GM18507 (cell line): ENCODE measurements at regions not wholly inside any gene's neighbourhood (a gene's known extent, or its start where the extent isn't known, plus 50 kb on each side); places are given as distances from the start of the nearest gene placed in this dataset.
A peak's percentile ranks its signal among the peaks of the same experiment; 100 is the strongest.

Experiments used
- DNase-seq: peaks from one replicate; pipeline ENCODE4 v3.0.0; 2011; ENCODE audit warnings: low read depth; ENCODE audit not compliant: insufficient read length; ENCODE audit errors: extremely low spot score
- FAIRE-seq: peaks from 2 replicates; lab custom pipeline; 2011; peaks lifted over from hg19 to GRCh38; lab: Jason Lieb, UNC

- DNase-seq (no peak), FAIRE-seq (no peak)
Observed at GRCh38 chr17:73956169-73956568, 247.3 kb upstream of the RPL38 start.

GRCh38 chr17:73956595-73957465 is 246.6 kb upstream of the RPL38 start:
- FAIRE-seq: no peak
- DNase-seq: peak; percentile 23

GRCh38 chr17:73957564-73957963 is 245.9 kb upstream of the RPL38 start:
- FAIRE-seq (no peak), DNase-seq (no peak)

GRCh38 chr17:73958453-73958852 is 245.0 kb upstream of the RPL38 start:
- DNase-seq: no peak
- no peak for FAIRE-seq

GRCh38 chr17:73960469-73960868 is 243.0 kb upstream of the RPL38 start:
- no peak for DNase-seq
- FAIRE-seq: no peak

- no peak for DNase-seq
- FAIRE-seq: no peak
Observed at GRCh38 chr17:73962308-73962707, 241.2 kb upstream of the RPL38 start.

- no peak for DNase-seq
Observed at GRCh38 chr17:73968680-73969079, 234.8 kb upstream of the RPL38 start.

GRCh38 chr17:73969956-73970355 is 233.5 kb upstream of the RPL38 start:
- FAIRE-seq (no peak), DNase-seq (no peak)

More at GRCh38 chr17:73968680-73969079, 234.8 kb upstream of the RPL38 start:
- FAIRE-seq: no peak

GRCh38 chr17:73971127-73971526 is 232.4 kb upstream of the RPL38 start:
- FAIRE-seq: no peak
- DNase-seq: no peak

- DNase-seq: no peak
- FAIRE-seq: no peak
Observed at GRCh38 chr17:73972056-73972455, 231.4 kb upstream of the RPL38 start.

GRCh38 chr17:73972901-73973300 is 230.6 kb upstream of the RPL38 start:
- no peak for DNase-seq
- FAIRE-seq: no peak

- no peak for DNase-seq
- FAIRE-seq: no peak
Observed at GRCh38 chr17:73973586-73974409, 229.7 kb upstream of the RPL38 start.

- no peak for DNase-seq
- no peak for FAIRE-seq
Observed at GRCh38 chr17:73974536-73974935, 228.9 kb upstream of the RPL38 start.

- DNase-seq (no peak), FAIRE-seq (no peak)
Observed at GRCh38 chr17:73976147-73976546, 227.3 kb upstream of the RPL38 start.

GRCh38 chr17:73976676-73977521 is 226.6 kb upstream of the RPL38 start:
- DNase-seq (no peak), FAIRE-seq (no peak)

- FAIRE-seq (no peak), DNase-seq (no peak)
Observed at GRCh38 chr17:73980517-73980916, 223.0 kb upstream of the RPL38 start.

GRCh38 chr17:73982871-73983270 is 220.6 kb upstream of the RPL38 start:
- DNase-seq (no peak), FAIRE-seq (no peak)

- no peak for DNase-seq
- no peak for FAIRE-seq
Observed at GRCh38 chr17:73983621-73984400, 219.7 kb upstream of the RPL38 start.

- DNase-seq (no peak), FAIRE-seq (no peak)
Observed at GRCh38 chr17:73984941-73985340, 218.5 kb upstream of the RPL38 start.
